T-helper 1 cell treated with Interleukin-12 subunit alpha and Interleukin-12 subunit beta and Interleukin-4 antibody, amounts not matched to agents 30 ng/mL and 1 ng/mL, for 36 hours (primary cell): ENCODE measurements at regions not wholly inside any gene's neighbourhood (a gene's known extent, or its start where the extent isn't known, plus 50 kb on each side); places are given as distances from the start of the nearest gene placed in this dataset.

Experiments used
- intact Hi-C: fragments of 100-400 bp; cut with micrococcal nuclease; formaldehyde crosslinking; loops from one replicate; pipeline ENCODE4 v1.15.1; 2024

DNA sequence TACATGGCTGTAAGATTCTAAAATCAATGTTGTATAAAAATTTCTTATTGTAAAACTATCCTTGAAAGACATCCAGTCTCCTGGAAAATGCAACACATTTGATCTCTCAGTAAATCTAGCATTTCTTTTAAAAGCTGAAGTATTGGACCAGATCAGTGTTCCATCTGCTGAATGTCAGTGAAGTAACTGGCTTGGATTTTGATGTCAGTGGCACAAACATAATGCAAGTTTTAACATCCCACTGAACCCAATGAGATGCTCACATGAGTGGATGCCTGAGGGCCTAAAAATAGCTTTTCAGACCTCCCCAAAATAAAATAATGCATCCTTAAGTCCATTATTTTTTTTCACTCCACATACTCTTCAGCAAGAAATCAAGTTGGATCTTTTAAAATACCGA, 1432.2 kb downstream of the MRPL39 start:
- intact Hi-C loops = no loop called here

DNA sequence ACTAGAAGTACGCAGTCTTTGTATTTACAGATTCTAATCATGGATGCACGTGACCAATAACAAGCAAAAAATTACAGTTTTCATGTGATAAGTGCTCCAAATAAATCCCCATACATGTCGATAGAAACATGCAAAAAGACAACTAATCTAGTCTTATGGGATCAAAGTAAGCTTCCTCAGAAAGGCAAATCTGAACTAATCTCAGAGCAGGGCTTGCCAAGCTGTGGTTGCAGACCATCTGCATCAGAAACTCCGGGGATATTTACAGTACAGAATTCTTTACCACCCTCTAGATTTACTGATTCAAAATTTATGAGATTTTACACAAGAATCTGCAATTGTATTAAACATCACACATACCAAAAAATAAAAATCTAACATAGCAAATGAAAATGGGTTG, 1435.5 kb downstream of the MRPL39 start:
- intact Hi-C loops = no loop called here

GRCh38 chr21:24163539-24163938, 1443.7 kb downstream of the MRPL39 start:
- intact Hi-C loops = loop anchor here (10.0 kb wide), 1 partner anchor 61 kb away; no protein-coding TSS in a partner anchor

GRCh38 chr21:24160528-24160927, 1446.8 kb downstream of the MRPL39 start:
- intact Hi-C loops = loop anchor here (10.0 kb wide), 1 partner anchor 64 kb away; no protein-coding TSS in a partner anchor

DNA sequence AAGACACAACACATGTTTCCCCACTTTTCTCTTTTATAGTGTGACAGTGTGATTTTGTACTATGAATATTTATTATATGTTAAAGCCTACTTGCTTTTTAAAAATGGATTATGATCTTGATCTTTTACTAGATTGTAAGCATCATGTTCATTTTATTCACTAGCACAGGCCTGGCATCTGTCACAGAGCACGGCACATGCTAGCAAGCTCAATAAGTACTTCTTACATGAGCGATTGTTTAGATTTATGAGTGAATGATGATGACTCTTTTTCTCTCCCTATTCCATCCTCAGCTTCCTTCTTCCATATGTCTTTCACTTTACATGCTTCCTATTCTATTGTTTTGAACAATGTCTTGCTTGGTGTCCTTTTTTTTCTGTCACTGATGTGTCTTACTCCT, 1454.1 kb downstream of the MRPL39 start:
- intact Hi-C loops = loop anchor here (1.0 kb wide), 1 partner anchor 8 kb away; no protein-coding TSS in a partner anchor

DNA sequence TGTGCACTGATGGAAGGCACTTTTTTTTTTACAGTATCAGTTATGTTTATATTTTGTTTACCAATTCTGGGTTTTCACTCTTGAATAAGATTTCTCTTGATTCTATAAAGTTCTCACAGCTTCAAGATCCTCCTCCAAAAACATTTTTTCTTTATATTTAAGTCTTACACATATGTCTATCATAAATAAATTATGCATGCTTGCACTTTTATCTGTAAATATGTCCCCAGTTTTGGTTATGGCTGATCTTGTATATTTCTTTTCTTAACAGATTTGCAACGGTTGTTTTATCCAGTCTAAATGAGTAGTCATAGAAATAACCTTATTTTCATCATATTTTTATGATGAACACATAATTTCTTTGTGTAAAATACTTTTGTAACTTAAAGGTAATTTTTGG, 1456.5 kb downstream of the MRPL39 start:
- intact Hi-C loops = no loop called here

DNA sequence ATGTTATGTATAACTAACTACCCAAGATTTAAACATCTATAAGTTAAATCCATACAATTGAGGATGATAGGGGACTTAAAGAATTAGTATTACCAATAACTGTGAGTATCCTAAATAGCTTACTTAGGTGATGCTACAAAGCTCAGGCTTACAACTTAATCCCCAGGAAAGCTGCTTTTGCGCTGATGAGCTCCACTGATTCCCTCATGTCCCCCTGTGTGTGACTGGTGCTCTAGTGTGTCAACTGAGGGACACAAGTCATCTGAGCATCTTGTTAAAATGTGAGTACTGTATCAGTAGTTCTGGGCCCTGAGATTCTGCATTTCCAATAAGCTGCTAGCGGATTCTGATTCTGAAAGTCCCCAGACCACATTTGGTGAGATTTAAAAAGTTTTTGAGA, 1458.8 kb downstream of the MRPL39 start:
- intact Hi-C loops = no loop called here

DNA sequence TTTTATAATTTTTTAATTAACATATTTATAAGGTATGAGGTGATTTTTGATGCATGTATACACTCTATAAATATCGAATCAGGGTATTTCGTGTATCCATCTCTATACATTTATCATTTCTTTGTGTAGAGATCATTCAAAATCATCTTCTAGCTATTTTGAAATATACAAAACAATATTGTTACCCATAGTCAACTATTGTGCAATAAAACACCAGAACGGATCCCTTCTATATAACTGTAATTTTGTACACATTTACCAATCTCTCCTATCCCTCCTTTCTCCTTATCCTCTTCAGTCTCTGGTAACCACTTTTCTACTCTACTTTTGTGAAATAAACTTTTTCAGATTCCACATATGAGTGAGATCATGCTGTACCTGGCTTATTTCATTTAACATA, 1459.6 kb downstream of the MRPL39 start:
- intact Hi-C loops = no loop called here

- intact Hi-C loops = no loop called here
Observed at GRCh38 chr21:24131056-24131455, 1476.2 kb downstream of the MRPL39 start.

DNA sequence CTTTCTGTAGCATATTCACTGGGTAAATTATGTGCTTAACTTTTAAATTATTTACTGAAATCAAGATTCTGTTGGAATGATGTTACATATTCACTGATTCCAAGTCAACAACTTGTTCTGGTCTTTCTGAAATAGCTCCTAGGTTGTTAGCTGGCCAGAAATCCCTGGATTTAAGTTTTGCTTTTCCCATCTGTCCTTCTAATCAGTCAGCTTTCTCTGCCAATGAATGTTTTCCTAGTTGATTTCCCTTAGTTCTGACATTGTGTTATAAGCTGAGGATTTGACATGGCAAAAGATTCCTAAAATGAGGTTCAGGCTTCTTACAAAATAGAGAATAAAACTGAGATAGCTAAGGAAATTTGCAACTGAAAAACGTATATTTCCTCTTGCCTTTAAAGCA, 1479.6 kb downstream of the MRPL39 start:
- intact Hi-C loops = no loop called here

GRCh38 chr21:24123785-24124184, 1483.5 kb downstream of the MRPL39 start:
- intact Hi-C loops = no loop called here

DNA sequence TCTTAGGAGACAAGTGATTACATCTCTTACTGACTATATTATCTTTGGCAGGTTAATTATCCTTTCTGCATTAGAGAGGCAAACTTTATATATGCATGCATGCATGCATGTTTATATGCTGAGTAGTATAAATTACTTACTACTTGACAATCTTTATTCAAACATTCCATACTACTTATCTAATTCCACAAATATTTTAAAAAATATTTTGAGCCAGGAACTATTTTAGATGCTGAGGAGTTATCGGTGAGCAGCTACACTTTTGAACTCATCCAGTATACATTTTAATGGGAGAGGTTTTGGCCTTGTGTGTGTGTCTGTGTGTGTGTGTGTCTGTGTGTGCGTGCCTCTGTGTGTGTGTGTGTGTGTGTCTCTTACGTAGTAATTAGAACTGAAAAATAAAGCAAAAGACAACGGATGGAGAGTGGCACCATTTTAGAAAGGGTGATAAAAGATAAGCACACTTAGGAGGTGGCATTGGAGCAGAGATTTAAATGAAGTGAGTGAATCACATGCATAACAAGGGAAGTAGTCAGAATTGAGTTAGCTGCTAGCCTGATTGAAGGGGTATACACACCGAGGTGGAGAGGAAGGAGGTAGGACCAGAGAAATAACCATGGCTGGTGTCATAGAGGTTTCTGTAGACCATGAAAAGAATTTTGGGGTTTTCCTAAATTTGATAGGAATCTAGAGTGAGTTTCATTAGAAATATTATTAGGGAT, 1488.4 kb downstream of the MRPL39 start:
- intact Hi-C loops = no loop called here

DNA sequence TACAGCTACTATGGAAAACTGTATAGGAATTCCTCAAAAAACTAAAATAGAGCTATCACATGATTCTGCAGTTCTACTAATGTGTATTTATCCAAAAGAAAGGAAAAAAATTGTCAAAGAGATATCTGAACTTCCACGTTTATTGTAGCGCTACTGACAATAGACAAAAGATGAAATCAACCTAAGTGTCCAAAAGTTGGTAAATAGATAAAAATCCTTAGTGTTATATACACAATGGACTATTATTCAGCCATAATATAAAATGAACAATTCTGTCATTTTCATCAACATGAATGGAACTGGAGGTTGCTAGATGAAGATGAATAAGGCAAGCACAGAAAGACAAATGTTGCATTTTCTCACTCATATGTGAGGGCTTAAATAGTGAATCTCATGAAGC, 1492.1 kb downstream of the MRPL39 start:
- intact Hi-C loops = no loop called here

- intact Hi-C loops = no loop called here
Observed at GRCh38 chr21:24112020-24112419, 1495.3 kb downstream of the MRPL39 start.

- intact Hi-C loops = no loop called here
Observed at GRCh38 chr21:24110846-24111245, 1496.4 kb downstream of the MRPL39 start.

- intact Hi-C loops = no loop called here
Observed at GRCh38 chr21:24097181-24097580, 1510.1 kb downstream of the MRPL39 start.

DNA sequence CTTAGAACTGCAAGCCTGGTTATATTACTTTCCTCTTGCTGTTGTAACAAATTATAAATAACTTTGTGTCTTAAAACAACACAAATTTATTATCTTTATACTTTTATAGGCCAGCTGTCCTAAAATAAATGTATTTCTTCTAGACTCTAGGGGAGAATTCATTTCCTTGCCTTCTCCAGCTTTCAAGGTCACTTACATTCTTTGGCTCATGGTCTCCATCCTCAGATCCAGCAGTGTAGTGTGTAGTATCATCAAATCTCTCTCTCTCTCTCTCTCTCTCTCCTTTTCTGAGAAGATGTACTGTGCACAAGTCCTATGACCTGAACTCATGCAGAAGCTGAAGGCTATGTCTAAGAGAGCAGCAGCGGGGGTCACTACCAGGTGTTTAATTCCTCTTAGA, 1510.6 kb downstream of the MRPL39 start:
- intact Hi-C loops = no loop called here

DNA sequence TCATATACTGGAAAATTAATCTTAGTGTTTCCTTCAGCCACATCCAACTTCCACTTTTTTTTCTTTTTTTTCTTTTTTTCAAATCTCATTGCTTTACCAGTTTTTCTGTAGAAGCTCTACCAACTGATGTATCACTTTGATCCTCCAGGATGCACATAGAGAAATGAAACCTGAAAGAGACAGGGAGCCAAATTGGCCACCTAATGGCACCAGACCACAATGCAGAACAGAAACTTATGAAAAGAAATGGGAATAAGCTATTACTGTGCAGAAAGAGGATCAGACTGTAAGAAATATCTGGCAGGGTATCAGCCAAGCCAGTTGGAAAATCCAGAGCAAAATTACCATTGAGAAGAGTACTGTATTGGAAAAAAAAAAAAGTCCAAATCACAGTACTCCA, 1514.2 kb downstream of the MRPL39 start:
- intact Hi-C loops = no loop called here

GRCh38 chr21:24076179-24076578, 1531.1 kb downstream of the MRPL39 start:
- intact Hi-C loops = no loop called here

- intact Hi-C loops = no loop called here
Observed at GRCh38 chr21:24055696-24056095, 1551.6 kb downstream of the MRPL39 start.

DNA sequence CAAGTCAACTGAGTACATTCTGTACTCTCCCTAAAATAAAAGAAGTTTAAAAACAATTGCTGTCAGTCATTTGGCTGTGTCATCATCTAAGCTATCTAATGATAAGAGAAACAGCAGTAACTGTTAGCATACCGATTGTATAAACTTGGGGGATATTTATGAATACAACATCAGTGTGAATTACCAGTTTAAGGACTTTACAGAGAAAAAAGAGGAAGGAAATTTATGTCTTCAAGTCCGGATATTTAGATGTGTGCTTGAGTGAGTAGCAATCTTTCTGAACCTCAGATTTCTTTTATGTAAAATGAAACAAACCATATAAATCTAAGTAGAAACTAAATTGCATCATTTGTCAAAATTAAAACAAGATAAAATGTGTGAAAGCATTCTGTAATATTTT, 1557.0 kb downstream of the MRPL39 start:
- intact Hi-C loops = no loop called here

DNA sequence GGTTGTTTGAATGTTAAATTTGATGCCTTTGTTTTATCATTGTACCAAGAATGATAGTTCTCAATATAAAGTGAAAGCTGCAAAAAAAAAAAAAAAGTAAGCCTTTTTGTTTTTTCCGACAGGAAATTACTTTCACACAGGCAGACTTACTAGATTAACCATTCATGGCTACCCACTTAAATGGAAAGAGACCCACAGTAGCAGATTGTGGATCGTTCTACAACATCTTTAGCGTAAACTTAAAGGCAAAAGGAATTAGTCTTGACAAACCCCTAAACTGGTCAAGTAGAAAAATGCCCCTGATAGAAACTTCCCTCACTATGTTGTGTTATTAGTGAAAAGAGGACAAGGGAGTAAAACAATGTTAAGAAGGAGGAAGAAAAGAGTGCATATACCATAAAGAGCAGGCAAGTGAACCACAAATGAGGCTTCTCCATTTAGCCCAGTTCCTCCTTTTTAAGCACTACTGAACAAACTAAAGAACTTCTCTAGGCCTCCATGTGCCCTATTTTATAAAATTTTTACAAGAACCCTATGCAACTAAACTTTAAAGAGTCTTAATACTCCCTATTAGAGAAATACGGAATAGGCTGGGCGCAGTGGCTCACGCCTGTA, 1560.3 kb downstream of the MRPL39 start:
- intact Hi-C loops = no loop called here

DNA sequence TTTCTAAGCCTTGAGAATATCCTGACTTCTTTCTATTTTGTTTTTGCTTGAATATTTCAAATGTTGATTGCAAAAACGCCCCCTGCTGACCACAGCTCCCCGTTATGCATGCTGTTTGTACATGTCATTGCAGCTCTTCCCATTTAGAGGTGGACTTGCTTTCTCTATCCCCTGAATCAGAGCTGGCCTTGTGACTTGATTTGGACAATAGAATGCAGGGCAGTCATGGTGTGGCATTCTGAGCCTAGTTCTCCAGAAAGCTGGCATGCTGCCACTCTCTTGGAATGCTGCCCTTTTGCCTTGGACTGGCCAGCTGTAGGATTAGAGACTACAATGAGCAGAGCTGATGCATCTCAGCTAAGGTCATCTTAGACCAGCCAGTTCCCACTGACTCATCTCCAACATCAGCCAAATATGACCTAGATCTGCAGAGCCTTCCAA, 1561.5 kb downstream of the MRPL39 start:
- intact Hi-C loops = loop anchor here (1.0 kb wide), 1 partner anchor 191 kb away; no protein-coding TSS in a partner anchor
